Left forelimb (tissue), 1 donor: ENCODE measurements at regions not wholly inside any gene's neighbourhood (a gene's known extent, or its start where the extent isn't known, plus 50 kb on each side); places are given as distances from the start of the nearest gene placed in this dataset.
"Not testable (repeated sequence)": the region's sequence is repeated elsewhere in the genome, so short reads cannot be mapped to it uniquely, and the experiment has no call there.

Source experiments
- DNase-seq: peaks from one replicate; pipeline ENCODE4 v3.0.0-alpha.2; 2018; ENCODE audit warnings: low spot score

DNA sequence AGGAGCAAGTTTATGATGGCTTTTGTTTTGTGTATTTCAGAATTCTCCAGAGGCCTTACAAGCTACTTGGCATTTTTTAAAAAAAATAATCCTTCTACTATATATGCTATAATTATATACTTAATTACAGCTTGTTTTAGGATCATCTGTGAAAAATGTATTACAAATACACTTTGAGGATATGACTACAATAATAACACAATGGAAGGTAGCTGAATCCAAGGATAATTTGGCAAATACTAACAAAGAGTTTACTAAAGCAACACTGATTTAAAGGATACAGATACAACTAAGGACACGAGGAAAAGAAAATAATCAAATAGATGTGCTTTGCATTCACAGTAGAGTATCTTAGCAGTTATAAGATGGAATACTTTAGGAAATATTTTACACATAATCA, 381.9 kb upstream of the CITED2 start:
- no peak for DNase-seq

DNA sequence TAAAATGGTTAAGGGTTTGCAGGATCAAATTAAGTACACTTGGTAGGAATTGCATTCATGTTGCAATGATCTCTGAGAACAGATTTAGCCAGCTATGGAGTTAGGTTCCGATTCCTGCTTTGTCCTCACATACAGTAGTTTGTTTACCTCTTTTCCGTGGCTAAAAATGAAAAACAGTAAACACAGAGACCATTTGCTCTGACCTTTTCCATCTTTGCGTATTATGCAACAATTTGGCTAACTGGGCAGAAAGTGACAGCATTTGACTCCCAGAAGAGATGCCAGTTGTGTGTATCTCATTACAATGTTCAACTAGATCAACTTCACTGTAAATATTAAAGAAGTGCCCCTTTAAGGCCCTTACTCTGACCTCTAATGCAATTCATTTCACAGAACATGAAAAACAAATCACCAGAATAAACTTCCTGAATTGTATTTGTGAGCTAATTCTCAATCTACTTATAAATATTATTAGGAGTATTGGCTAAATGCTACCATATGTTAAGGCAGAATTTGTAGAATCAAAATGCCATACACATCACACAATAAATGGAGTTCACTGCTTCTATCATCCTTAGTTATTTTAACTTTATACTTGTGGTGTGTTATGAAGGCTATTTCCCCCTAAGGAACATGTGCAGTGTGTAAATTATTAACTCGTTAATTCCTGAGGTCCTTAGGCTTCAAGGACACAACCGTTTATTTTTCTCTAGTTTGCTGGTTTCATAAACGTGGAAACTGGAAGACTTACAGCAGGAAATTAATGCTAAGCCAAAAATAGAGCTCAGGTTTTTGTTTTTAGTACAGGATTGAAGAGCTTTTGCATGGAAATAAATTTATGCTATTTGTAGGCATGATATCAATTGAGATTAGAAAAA, 380.7 kb upstream of the CITED2 start:
- no peak for DNase-seq

DNA sequence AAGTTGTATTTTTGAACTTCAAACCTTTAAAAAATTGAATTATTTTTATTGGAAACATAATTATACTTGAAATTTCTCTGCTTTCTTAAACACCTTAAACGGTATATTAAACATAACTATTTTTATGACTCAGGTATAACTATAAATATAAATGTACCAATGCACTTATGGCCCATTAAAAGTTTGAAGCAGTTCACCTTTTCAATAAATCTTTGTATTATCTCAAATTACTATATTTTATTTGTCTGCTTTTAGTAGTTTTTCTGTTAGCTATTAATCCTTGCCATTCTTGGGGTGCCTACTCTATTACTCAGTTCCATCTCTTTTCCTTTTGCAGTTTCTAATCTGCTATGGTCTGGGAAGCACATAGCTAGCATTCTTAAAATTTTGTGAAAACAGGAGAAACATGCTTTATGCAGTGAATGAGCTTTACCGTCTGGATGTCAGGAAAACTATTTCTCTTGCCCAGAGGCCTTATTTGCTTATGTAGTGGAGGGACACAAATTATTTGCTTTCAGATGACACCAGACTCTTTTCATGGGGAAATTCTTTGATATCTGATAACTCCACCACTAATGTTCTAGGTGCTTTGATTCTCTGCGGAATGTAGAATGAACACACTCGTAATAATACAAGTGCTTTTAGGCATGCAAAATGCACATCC, 378.9 kb upstream of the CITED2 start:
- DNase-seq, result no peak

DNA sequence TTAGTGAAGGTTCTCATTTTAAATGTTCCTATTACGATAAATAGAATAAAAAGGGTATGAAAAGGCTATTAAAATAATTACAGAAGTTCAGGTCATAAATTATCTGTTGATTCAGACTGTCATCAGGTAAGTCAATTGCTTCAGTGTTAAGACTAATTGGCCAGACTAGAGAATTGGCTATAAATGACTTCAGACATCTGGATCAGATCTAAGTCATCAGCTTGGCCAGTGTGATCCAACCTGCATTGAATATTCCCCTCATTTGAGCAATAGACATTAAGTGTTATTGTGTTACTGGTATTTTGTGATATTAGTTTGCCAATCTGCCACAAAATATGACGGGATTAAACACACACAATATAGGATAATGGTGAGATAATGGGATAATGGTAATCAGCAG, 377.6 kb upstream of the CITED2 start:
- DNase-seq, result no peak

DNA sequence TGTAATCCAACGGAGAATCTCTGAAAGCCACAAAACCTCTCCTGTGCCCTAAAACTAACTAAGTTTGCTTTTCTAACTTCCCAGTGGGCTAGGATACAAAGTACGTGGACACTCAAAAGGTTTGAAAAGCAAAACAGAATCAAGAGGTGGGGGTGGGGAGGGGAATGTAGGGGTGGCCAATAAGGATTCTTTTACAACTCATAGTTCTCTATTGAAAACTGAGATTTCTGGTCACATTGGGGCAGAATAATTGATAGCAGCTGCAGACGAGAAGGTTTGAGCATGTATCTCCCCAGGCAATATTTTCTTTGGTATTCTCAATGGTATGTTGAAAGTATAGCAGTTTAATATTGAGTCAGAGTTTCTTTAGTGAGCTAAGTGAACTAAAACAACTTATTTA, 376.7 kb upstream of the CITED2 start:
- no peak for DNase-seq

DNA sequence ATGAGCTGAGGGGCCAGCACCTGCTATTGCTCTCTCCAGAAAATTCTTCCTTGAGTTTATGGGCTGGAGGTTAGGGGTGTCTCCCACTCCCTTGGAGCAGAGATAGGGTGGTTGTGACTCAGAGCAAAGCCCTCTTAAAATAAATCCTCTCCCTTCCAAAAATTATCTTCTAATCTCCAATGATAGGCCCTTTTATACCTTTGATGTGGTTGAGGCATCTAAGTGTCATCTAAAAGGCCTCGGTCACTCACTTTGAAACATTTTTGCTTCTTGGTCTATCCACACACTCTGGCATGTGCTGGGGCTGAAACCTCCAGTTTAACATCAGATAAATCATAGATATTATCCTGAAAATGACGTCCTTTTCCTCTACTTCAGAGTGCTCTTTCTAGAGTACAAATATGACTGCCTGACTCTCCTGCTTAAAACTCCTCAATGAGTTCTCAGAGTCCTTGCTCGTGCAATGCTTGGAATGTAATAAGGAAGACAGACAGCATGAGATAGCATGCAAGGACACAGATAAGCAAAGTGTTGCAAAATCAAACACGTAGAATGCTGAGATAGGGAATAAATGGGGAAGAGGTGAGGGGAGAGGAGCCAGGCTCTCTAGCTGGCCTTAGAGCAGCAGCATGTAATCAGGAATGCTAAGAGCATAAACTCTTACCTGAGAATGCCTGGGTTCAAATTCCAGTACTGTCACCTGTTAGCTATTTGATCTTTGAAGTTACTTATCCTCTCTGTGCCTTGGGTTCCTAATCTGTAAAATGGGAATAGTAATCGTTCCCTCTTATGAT, 374.1 kb upstream of the CITED2 start:
- no peak for DNase-seq

DNA sequence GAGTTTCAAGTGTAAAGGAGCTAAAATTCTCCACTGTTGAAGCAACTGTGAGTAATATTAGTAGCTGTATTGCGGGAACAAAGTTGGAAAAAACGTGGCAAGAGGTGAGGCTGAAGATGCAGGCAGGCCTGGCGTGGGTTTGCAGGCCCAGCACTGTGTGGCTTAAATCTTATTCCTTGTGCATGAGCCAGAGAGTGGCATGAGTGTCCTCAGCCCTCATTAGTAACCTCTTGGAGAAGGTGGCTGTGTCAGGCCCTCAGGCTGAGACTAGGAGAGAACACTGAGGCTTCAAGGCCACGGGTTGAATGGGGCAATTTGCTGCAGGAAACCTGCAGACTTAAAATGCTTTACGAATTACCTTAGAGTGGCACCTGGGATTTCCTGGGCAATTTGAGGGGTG, 372.7 kb upstream of the CITED2 start:
- DNase-seq, result no peak

DNA sequence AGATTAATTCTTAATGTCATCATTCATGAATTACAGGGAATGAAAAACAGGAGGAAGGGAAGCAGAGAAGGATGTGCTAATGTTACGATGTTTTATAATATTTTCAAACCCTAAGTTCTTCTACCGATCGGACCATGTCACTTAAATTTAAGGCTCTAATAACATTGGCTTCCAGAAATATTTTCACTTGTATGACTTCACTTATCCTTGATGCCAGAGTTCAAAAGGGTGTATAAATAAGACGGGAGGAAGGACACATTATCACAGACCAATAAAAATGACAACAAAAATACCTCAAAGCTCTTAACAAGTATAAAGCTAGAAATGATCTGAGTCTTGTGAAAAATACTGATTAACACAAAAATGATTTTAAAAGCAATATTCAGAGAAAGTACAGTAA, 370.4 kb upstream of the CITED2 start:
- DNase-seq, result no peak

DNA sequence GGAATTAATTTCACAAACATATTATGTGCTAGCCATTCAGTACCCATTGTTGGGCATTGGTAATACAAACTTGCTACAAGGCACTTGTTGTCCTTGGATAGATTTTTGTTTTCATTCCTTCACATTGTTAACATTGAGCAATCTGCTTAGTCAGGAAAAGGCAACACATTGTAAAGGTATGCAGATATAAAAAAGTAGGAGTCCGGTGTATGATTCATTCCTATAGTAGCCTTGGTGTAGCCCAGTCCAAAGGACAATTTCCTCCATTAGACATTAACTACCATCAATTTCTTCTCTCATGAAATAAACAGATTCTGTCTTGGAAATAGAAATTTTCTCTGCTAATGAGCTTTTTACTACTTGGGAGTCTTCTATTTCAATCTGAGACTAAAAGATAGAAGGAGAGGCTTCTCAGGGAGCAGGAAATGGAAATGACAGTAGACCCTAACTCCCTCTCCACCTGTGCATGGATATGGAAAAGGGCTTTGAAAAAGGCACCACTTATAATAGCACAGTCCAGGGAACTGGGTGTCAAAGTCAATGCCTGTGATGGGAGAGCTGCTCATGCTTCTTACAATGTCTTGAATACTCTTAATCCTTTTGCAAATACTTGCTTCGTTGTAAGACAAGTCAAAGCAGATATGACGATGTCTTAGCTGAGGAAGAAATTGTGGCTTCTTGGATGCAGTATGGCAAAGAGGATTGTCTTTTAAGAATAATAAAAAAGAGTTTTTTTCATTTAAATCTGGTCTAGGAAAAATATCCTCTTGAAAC, 369.4 kb upstream of the CITED2 start:
- no peak for DNase-seq

DNA sequence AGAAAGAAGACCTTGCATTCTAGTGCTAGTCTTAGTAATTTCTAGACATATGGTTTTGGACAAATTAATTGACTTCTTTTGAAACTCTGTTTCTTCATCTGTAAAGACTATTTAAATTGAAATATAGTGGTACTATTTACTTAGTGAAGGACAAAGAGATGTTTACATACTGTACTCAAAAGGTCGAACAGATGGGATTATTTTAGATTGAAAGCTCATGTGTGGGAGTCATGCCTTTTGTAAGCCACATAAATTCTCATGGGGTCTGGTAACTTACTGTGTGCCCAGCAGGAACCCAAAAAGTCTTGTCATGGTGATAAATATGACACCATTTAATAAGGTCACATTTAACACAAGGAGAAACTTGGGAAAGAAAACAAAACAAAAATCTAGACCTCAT, 368.2 kb upstream of the CITED2 start:
- DNase-seq, result no peak

DNA sequence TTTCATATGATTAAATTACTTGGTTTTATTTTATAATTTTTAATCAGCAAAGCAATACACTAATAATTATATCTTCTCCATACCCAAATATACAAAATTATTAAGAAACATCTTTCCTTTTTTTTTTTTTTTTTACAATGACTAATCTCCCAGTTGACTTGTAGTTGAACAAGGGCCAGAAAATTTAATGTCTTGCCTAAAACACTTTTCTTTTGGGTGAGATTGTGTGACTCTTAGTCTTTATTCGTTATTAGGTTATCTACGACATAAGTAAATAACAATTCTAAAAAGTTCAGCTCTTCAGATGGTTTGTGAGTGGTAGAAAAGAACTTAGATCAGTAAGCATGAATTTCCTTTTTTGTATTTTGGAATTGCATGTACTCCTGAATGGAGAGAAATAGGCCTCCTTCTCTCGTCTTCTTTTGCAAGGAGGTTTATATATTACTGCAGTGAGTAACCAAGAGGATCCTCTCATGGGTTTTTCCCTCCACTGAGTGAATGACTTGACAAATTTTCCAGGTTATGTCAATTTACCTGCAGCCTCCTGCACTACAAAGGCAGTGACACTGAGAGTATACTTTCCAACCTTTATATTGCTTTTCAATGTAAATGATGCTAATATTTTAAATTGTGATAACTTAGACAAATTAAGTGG, 364.5 kb upstream of the CITED2 start:
- DNase-seq, result no peak

DNA sequence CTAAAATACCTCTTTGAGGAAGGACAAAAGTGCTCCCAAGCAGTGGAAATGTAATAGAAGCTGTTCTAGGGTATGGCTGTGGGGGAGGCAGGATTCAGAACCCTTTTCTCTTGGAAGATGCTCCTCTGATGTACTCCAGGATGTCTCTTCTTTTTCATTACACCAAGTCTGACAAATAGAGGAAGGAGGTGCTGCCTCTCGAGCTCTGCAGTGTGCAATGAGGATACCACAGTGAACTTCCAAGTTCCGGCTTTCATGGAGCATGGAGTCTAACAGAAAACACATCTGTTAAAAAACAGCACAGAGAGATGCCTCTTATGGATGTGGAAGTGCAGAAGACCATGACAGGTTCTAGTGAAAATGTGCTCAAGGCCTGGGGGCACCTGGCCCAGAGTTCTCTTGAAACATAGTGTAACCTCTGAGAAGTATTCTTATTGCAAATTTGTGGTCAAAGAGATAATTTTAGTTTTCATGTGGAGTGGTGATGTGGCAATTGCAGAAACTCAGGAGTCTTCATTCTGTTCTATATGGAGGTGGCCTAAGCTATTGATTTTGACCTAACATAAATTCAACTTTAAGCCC, 362.0 kb upstream of the CITED2 start:
- DNase-seq, result no peak

DNA sequence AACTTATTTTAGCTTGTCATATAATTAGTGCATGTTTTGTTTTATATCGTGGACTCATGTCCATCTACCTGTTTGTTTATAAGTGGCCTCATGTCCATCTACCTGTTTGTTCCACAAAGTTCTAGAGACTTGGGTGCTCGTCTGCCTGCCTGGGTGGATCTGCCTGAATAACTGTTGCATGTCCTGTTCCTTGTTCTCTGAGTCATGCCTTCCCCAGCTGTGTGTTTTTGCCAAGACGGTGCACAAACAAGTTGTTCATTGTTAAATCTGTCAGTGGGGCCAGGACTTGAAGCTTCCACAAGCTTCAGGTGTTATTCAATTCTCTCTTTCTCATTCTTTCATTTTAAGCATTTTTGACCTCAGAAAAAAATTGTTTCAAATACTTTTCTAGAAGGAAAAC, 358.0 kb upstream of the CITED2 start:
- DNase-seq, result no peak

DNA sequence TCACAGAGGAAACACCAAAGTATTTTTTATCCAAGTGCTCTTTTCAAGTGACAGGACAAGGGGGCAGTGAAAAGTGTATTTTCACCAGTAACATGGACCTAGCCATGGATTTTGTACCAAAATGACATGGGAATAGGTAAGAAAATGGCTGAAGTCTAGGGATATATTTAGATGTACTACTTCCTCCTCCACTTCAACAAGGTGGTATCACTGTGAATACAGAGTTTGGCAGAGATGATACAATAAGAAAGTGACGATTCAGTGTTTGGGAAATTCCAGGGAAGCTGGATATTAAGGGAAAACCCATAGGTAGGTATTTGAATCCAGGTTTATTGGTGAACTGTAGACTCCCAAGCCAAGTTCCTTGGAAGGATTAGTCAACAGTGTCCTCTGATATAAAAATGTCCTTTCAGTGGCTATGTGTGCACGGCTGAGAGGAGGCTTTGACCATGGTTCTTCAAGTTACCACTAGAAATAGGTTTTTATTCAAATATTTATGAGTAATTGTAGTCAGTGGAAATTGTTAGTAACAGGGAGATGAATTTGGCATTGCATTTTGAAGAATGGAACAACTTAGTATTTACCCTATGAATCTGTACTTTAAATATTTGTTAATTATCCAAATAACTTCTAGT, 356.0 kb upstream of the CITED2 start:
- no peak for DNase-seq

DNA sequence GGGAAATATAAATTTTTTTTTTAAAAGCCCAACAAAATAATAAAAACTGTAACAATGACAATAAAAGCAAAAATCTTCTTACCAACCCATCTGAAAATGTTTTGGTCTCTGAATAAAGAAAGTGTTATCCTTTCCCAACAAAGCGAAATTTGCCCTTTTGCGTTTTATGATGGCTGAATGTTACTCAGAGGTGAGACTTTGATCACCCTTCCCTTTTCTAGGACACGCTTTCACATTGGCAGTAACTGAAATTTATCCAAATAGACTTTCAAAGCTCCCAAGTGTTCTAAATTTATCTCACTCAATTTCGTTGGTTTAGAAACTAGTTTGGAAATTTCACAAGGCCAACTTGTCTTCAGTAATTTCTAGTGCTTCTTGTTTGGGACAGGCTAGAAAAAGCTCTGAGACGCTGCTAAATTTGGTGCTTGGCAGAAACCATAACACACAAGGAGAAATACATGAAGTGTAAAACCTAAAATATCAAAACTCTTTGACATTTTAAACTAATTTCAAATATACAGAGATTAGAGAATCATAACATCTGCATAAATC, 354.5 kb upstream of the CITED2 start:
- no peak for DNase-seq

DNA sequence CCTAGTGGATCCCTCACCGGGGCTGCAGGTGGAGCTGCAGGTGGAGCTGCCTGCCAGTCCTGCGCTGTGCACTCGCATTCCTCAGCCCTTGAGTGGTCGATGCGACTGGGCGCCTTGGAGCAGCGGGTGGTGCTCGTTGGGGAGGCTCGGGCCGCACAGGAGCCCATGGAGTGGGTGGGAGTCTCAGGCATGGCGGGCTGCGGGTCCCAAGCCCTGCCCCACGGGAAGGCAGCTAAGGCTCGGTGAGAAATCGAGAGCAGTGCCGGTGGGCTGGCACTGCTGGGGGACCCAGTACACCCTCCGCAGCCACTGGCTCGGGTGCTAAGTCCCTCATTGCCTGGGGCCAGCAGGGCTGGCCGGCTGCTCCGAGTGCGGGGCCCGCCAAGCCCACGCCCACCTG, 351.8 kb upstream of the CITED2 start:
- DNase-seq, result not testable (repeated sequence)

DNA sequence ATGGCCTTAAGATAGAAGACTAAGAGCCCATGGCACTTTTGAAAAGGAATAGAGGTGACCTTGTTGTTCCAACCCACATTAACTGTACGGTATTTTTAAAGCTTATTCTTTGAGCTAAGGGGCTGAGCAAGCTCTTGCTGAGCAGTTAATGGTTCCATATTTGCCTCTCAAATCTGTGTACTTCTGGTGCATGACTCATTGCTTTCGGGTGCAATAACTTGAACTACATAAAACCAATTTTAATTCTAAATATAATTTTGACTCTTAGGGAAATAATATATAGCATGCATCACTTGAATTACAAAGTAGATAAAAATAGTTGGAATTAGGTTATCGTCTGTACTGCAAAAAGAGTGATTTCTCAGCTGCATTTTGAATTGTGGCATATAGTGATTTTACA, 348.1 kb upstream of the CITED2 start:
- no peak for DNase-seq

DNA sequence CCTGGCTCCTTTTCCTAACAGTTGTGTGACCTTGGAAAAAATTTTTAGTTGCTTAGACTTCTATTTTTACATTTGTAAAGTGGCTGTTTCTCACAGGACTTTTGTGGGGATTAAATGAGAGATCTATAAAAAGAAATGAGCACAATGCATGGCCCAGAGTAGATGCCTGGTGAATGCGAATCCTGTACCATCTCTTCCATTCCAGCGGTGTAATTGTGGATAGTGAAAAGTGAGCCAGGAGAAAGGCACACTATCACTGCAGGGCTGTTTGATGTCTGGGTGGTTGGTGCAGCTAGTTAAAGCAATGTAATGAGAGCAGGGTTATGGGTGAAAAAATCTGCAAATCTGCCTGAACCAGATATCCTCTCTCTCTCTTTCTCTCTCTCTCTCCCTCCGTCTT, 347.5 kb upstream of the CITED2 start:
- no peak for DNase-seq

DNA sequence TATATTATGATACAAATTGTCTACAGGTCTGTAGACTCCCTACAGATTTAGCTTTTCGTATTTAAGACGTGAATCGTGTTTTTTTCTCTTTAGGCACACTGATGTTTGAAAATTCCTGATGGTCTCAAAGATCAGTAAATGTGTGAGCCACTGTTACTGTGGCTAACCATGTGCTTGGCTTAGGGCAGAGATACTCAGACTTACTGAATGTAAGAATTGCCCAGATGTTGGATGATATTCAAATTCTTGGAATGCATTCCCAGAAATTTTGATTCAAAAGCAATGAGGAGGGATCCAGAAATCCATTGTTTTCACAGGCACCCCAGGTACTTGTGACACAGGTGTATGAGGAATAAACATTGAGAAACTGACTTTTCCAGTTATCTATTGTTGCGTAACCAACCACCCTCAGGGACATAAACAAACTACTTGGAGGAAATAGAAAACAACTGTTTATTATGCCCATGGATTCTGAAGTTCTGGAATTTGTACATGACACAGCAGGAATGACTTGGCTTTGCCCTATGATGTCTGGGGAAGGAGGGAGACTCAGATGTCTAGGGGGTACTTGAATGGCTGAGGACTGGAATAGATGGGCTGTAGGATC, 339.6 kb upstream of the CITED2 start:
- DNase-seq, result no peak

DNA sequence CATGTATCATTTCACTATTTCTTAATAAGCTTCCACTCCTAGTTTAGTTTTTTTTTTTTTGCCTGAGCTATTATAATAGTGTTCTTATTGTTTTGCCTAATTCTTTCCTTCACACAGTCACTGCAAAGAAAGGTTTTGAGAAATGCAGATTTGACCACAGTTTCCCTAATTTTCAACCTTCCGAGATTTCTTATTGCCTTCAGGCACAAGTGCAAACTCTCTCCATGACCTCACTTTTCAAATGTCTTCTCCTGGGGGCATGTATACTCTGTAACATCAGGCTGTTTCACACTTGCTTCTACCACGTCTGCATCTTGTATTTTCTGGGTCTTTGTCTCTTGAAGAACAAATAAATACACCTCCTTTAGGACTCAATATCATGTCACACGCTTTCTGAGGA, 339.0 kb upstream of the CITED2 start:
- DNase-seq, result no peak
